HCT116 (cell line): ENCODE measurements at regions not wholly inside any gene's neighbourhood (a gene's known extent, or its start where the extent isn't known, plus 50 kb on each side); places are given as distances from the start of the nearest gene placed in this dataset.

Experiments
- ATAC-seq: fragments of 200-7000 bp; cut with Tn5 transposase; 2 replicates; pipeline ENCODE4 v1.9.1; 2020; ENCODE audit warnings: mild to moderate bottlenecking, moderate library complexity
- BruUV-seq: library from RNA; stranded (reverse); fragments of 400-500 nt; replicated peaks from 2 replicates; lab custom pipeline; 2021; lab: Mats Ljungman, UMichigan
- CTCF ChIA-PET: fragments of 300-600 bp; sonication (Branson Sonifier 250); formaldehyde crosslinking; loops from one replicate; lab custom pipeline; 2021; ENCODE audit warnings: antibody characterized with exemption; lab: Charles Lee
- POLR2A ChIA-PET: fragments of 300-600, 350-600 bp; sonication (Branson Sonifier 250); formaldehyde crosslinking; loops from one replicate; lab custom pipeline; 2021; ENCODE audit warnings: antibody characterized with exemption; lab: Charles Lee
- RAD21 ChIA-PET, 2 experiments: fragments of 300-600 bp; sonication (Branson Sonifier 250); formaldehyde crosslinking; loops; one replicate each; lab custom pipeline; 2023; ENCODE audit warnings: low total read pairs in 2 of 2; ENCODE audit not compliant: uncharacterized antibody in 2 of 2, unreplicated experiment in 2 of 2, low non-redundant PET in 1 of 2; lab: Charles Lee
- DNase-seq: peaks from one replicate; pipeline ENCODE4 v3.0.0-alpha.2; 2010; ENCODE audit warnings: low read depth, low spot score
- H2AFZ ChIP-seq: fragments of 200-600 bp; shearing (Covaris generic), sonication (generic); 2 replicates; pipeline ENCODE4 v1.6.1; 2017; ENCODE audit warnings: low read depth, mixed run types, mixed read lengths, antibody characterized with exemption, low read length; ENCODE audit not compliant: poor library complexity, severe bottlenecking
- H3K27ac ChIP-seq: 2 replicates; pipeline ENCODE4 v1.5.1; 2012; ENCODE audit warnings: low read depth, low read length
- H3K27me3 ChIP-seq: fragments of 200-600 bp; sonication (generic); 2 replicates; pipeline ENCODE4 v1.6.1; 2016; ENCODE audit warnings: mixed run types, low read length, mixed read lengths; ENCODE audit not compliant: insufficient read depth
- H3K36me3 ChIP-seq, 2 experiments: fragments of 200-500 bp in 1 of 2; fragments of 200-600 bp in 1 of 2; sonication (Bioruptor generic) in 1 of 2; sonication (generic) in 1 of 2; 2 replicates each; pipeline versions ENCODE4 v1.5.1 to v1.6.1; 2014 to 2016; ENCODE audit warnings: low read length in 2 of 2, inconsistent platforms in 1 of 2, mixed read lengths in 1 of 2, mixed run types in 1 of 2; ENCODE audit not compliant: insufficient read depth in 2 of 2, control insufficient read depth in 1 of 2
- H3K4me1 ChIP-seq, 2 experiments: fragments of 200-600 bp in 1 of 2; sonication (generic) in 1 of 2; 2 replicates each; pipeline versions ENCODE4 v1.5.1 to v1.6.1; 2012 to 2017; ENCODE audit warnings: low read length in 2 of 2, inconsistent platforms in 1 of 2, mild to moderate bottlenecking in 1 of 2, mixed read lengths in 1 of 2, mixed run types in 1 of 2, moderate library complexity in 1 of 2; ENCODE audit not compliant: insufficient read depth in 2 of 2, control insufficient read depth in 1 of 2
- H3K4me2 ChIP-seq: fragments of 200-600 bp; sonication (generic); 2 replicates; pipeline ENCODE4 v1.6.1; 2017; ENCODE audit warnings: mixed run types, low read length, mixed read lengths
- H3K4me3 ChIP-seq, 2 experiments: fragments of 200-600 bp in 1 of 2; sonication (generic) in 1 of 2; replicated peaks in 1 of 2; 2 replicates each; pipeline ENCODE4 v1.5.1; 2011 to 2016; ENCODE audit warnings: low read length in 2 of 2, control low read depth in 1 of 2, low read depth in 1 of 2, mild to moderate bottlenecking in 1 of 2, mixed read lengths in 1 of 2, mixed run types in 1 of 2
- H3K79me2 ChIP-seq: fragments of 200-600 bp; sonication (generic); 2 replicates; pipeline ENCODE4 v1.6.1; 2017; ENCODE audit warnings: mild to moderate bottlenecking, mixed run types, low read length, moderate library complexity, mixed read lengths; ENCODE audit not compliant: insufficient read depth
- H3K9ac ChIP-seq: fragments of 200-600 bp; sonication (generic); 2 replicates; pipeline ENCODE4 v1.6.1; 2016; ENCODE audit warnings: low read length, mixed read lengths
- H3K9me2 ChIP-seq: fragments of 200-600 bp; sonication (generic), shearing (Covaris generic); 2 replicates; pipeline ENCODE4 v1.6.1; 2017; ENCODE audit warnings: mixed run types, mild to moderate bottlenecking, moderate library complexity; ENCODE audit not compliant: insufficient read depth
- H3K9me3 ChIP-seq, 2 experiments: fragments of 200-500 bp in 1 of 2; fragments of 200-600 bp in 1 of 2; sonication (Bioruptor generic) in 1 of 2; sonication (generic) in 1 of 2; 2 replicates each; pipeline ENCODE4 v1.6.1; 2014 to 2017; ENCODE audit warnings: low read length in 2 of 2, mixed read lengths in 2 of 2, inconsistent platforms in 1 of 2, low read depth in 1 of 2, mild to moderate bottlenecking in 1 of 2, mixed run types in 1 of 2, moderate library complexity in 1 of 2; ENCODE audit not compliant: control insufficient read depth in 1 of 2, insufficient read depth in 1 of 2
- H4K20me1 ChIP-seq: fragments of 200-600 bp; sonication (generic), shearing (Covaris generic); 2 replicates; pipeline ENCODE4 v1.6.1; 2017; ENCODE audit warnings: mixed run types, mild to moderate bottlenecking, moderate library complexity; ENCODE audit not compliant: insufficient read depth
- CEBPB ChIP-seq: IDR thresholded peaks from 2 replicates; pipeline ENCODE4 v1.6.1; 2012; ENCODE audit warnings: low read depth
- ELF1 ChIP-seq: IDR thresholded peaks from 2 replicates; pipeline ENCODE4 v1.6.1; 2012; ENCODE audit warnings: low read depth, borderline replicate concordance
- EZH2 ChIP-seq: fragments of 200-600 bp; sonication (generic); IDR thresholded peaks from 2 replicates; pipeline ENCODE4 v1.6.1; 2017; ENCODE audit warnings: antibody characterized with exemption, mixed run types
- JUND ChIP-seq: IDR thresholded peaks from 2 replicates; pipeline ENCODE4 v1.6.1; 2012
- POLR2A ChIP-seq: IDR thresholded peaks from 2 replicates; pipeline ENCODE4 v1.7.0; 2011; ENCODE audit warnings: borderline replicate concordance; ENCODE audit not compliant: insufficient read depth, insufficient read length; ENCODE audit errors: extremely low read depth
- TCF7L2 ChIP-seq: IDR thresholded peaks from 2 replicates; pipeline ENCODE4 v1.7.0; 2011; ENCODE audit warnings: borderline replicate concordance, inconsistent platforms; ENCODE audit not compliant: insufficient read depth, insufficient read length; ENCODE audit errors: extremely low read depth
- YY1 ChIP-seq: IDR thresholded peaks from 2 replicates; pipeline ENCODE4 v1.6.1; 2011; ENCODE audit warnings: low read length, low read depth, moderate library complexity, mild to moderate bottlenecking; ENCODE audit not compliant: insufficient replicate concordance; ENCODE audit errors: extremely low read depth
- ZFX ChIP-seq: fragments of 450-650 bp; IDR thresholded peaks from 2 replicates; pipeline ENCODE4 v1.6.1; 2017
- ZNF274 ChIP-seq: fragments of 200-500 bp; sonication (Bioruptor generic); IDR thresholded peaks from 2 replicates; pipeline ENCODE4 v1.6.1; 2014; ENCODE audit warnings: mild to moderate bottlenecking, low read depth, low read length, inconsistent platforms
- intact Hi-C: fragments of 100-400 bp; cut with micrococcal nuclease; formaldehyde crosslinking; loops from 2 replicates; pipeline ENCODE4 v1.10.0; 2022
- TF ChIP-seq, protein P1 (sequence below): IDR thresholded peaks from 2 replicates; pipeline ENCODE4 v1.6.1; 2012

DNA sequence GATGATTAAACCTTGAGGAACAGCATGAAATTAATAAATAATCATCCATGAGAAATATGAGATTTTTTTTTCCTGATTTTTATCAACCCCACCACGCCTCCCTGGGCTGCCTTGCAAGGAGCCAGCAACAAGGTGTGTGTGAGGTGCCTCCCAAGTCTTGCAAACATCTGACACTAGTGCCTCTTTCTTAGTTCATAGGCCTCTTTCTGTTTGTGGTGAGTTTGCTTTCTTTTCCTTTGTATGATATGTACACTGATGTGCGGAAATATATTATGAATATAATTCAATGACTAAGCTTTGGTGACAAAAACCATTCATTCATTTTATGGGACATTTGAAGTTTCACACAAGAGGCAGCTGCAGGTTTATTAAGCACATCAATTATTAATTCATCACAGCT is 63.2 kb upstream of the SYNDIG1 start:
- Histone ChIP-seq H3K36me3 (no peaks in the 10 kb centered on the region), H3K9ac (no peak overlapping the region), H3K27me3 (no peaks in the 10 kb centered on the region), H3K9me3 (0 out of 4 replicates have a peak, but pooled peaks cover 0 to 3% of the 10 kb centered on the region in 2 experiments), H3K27ac (no peak overlapping the region)
- RAD21 ChIA-PET, result no interaction called here
- TF ChIP-seq ZFX (no peak), POLR2A (no peak), JUND (no peak), ZNF274 (no peak)
- TF ChIP-seq, all 23 proteins: peak for 0
- no peak overlapping the region for H2AFZ ChIP-seq
- no TSS peak for BruUV-seq
- intact Hi-C loops, result no loop called here
- ChIA-PET CTCF (no interaction called here), POLR2A (no interaction called here)
- no peak overlapping the region for H3K4me2 ChIP-seq
- H3K4me1 ChIP-seq, result no peaks in the 10 kb centered on the region
- no peak overlapping the region for H3K4me3 ChIP-seq
- H4K20me1 ChIP-seq, result no peaks in the 10 kb centered on the region
- no peaks in the 10 kb centered on the region for H3K79me2 ChIP-seq
- ATAC-seq (no peak), DNase-seq (no peak)
- no peaks in the 10 kb centered on the region for H3K9me2 ChIP-seq

DNA sequence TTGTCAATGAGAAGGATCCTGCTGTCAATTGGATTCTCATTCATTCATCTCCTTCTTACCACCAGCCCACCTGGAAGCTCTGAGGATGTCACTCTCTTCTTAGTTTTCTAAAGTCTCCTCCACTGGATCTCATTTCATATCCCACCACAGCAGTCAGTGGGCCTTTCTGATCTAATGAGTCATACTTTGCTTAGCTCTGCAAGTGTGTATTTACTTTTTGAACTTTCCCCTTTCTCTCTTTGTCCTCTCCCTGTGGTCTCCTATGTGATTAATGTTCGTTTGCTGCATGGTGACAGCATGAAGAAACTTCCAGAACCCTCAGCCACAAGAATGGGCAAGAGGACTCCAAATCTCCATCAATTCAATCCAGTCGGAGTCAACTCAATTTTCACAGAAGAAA is 63.6 kb upstream of the SYNDIG1 start:
- Histone ChIP-seq H3K79me2 (no peaks in the 10 kb centered on the region), H3K9me2 (no peaks in the 10 kb centered on the region), H3K36me3 (no peaks in the 10 kb centered on the region), H3K9me3 (0 out of 4 replicates have a peak, but pooled peaks cover 0 to 3% of the 10 kb centered on the region in 2 experiments), H3K4me3 (no peak overlapping the region), H2AFZ (no peak overlapping the region), H3K4me2 (no peak overlapping the region), H3K9ac (no peak overlapping the region), H3K4me1 (no peaks in the 10 kb centered on the region), H4K20me1 (no peaks in the 10 kb centered on the region), H3K27ac (no peak overlapping the region), H3K27me3 (no peaks in the 10 kb centered on the region)
- ATAC-seq, result no peak
- ChIA-PET RAD21 (no interaction called here), CTCF (no interaction called here), POLR2A (no interaction called here)
- no peak for DNase-seq
- TF ChIP-seq ZNF274 (no peak), ELF1 (no peak), JUND (no peak), CEBPB (no peak), ZFX (no peak), EZH2 (no peak), YY1 (no peak), TCF7L2 (no peak)
- TF ChIP-seq, protein P1, sequence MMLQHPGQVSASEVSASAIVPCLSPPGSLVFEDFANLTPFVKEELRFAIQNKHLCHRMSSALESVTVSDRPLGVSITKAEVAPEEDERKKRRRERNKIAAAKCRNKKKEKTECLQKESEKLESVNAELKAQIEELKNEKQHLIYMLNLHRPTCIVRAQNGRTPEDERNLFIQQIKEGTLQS, result no peak
- intact Hi-C loops, result no loop called here
- no TSS peak for BruUV-seq
